AG10803 (cell line): ENCODE measurements at regions not wholly inside any gene's neighbourhood (a gene's known extent, or its start where the extent isn't known, plus 50 kb on each side); places are given as distances from the start of the nearest gene placed in this dataset.

Experiments used
- DNase-seq: peaks from one replicate; pipeline ENCODE4 v3.0.0; 2010; ENCODE audit warnings: low read depth
- H3K4me3 ChIP-seq: 2 replicates; pipeline ENCODE4 v1.5.1; 2011; ENCODE audit warnings: mild to moderate bottlenecking, low read length, control low read depth
- CTCF ChIP-seq: conservative IDR thresholded peaks from 2 replicates; pipeline ENCODE4 v1.5.1; 2011; ENCODE audit warnings: mild to moderate bottlenecking, low read length, control low read depth, inconsistent platforms

- no peak overlapping the region for H3K4me3 ChIP-seq
- DNase-seq: no peak
- TF ChIP-seq CTCF: no peak
Observed at GRCh38 chr7:90007831-90008230, 146.4 kb upstream of the STEAP1 start.

GRCh38 chr7:90022213-90022612, 132.1 kb upstream of the STEAP1 start:
- DNase-seq: no peak
- no peak overlapping the region for H3K4me3 ChIP-seq
- no peak for TF ChIP-seq CTCF

- DNase-seq: no peak
Observed at GRCh38 chr7:90025771-90026170, 128.5 kb upstream of the STEAP1 start.

GRCh38 chr7:90033850-90034249, 120.4 kb upstream of the STEAP1 start:
- DNase-seq: no peak
- no peak overlapping the region for H3K4me3 ChIP-seq
- no peak for TF ChIP-seq CTCF

More at GRCh38 chr7:90025771-90026170, 128.5 kb upstream of the STEAP1 start:
- no peak overlapping the region for H3K4me3 ChIP-seq
- TF ChIP-seq CTCF: no peak

GRCh38 chr7:90053094-90053493, 101.2 kb upstream of the STEAP1 start:
- DNase-seq: no peak
- TF ChIP-seq CTCF: no peak

GRCh38 chr7:90061077-90061476, 93.2 kb upstream of the STEAP1 start:
- H3K4me3 ChIP-seq: no peak overlapping the region
- DNase-seq: no peak
- no peak for TF ChIP-seq CTCF

More at GRCh38 chr7:90053094-90053493, 101.2 kb upstream of the STEAP1 start:
- H3K4me3 ChIP-seq: no peak overlapping the region

- no peak for DNase-seq
- H3K4me3 ChIP-seq: no peak overlapping the region
- TF ChIP-seq CTCF: no peak
Observed at GRCh38 chr7:90064370-90064769, 89.9 kb upstream of the STEAP1 start.
